Thyroid gland (tissue), 4 donors: ENCODE measurements at regions not wholly inside any gene's neighbourhood (a gene's known extent, or its start where the extent isn't known, plus 50 kb on each side); places are given as distances from the start of the nearest gene placed in this dataset.

Source experiments
- CTCF ChIP-seq, 6 experiments: fragments of 200-600 bp in 3 of 6; fragments of 450-650 bp in 3 of 6; sonication (generic) in 3 of 6; IDR thresholded peaks; one replicate each; pipeline ENCODE4 v1.5.1; 2016 to 2019; ENCODE audit warnings: antibody characterized with exemption in 6 of 6, mild to moderate bottlenecking in 2 of 6, inconsistent platforms in 1 of 6, moderate library complexity in 1 of 6
- POLR2A ChIP-seq, 2 donors: fragments of 450-650 bp; IDR thresholded peaks; one replicate each; pipeline ENCODE4 v1.6.1; 2017; ENCODE audit warnings: antibody characterized with exemption in 2 of 2, mild to moderate bottlenecking in 2 of 2, moderate library complexity in 1 of 2

GRCh38 chr22:23380230-23380573, 199.9 kb downstream of the IGLL1 start:
- TF ChIP-seq CTCF (IDR thresholded peaks at IDR 0.05) = no peak
- no peak for TF ChIP-seq POLR2A (IDR thresholded peaks at IDR 0.05)
